KMS-11 (cell line): ENCODE measurements at regions not wholly inside any gene's neighbourhood (a gene's known extent, or its start where the extent isn't known, plus 50 kb on each side); places are given as distances from the start of the nearest gene placed in this dataset.

Experiments
- H2AFZ ChIP-seq: fragments of 200-600 bp; sonication (generic); 2 replicates; pipeline ENCODE4 v1.6.1; 2016; ENCODE audit warnings: antibody characterized with exemption, mixed run types, low read depth
- H3K27ac ChIP-seq: fragments of 200-600 bp; sonication (generic); 2 replicates; pipeline ENCODE4 v1.6.1; 2016; ENCODE audit warnings: mild to moderate bottlenecking, mixed run types
- H3K27me3 ChIP-seq: fragments of 200-600 bp; sonication (generic); 2 replicates; pipeline ENCODE4 v1.6.1; 2017; ENCODE audit warnings: mild to moderate bottlenecking, low read depth, mixed run types, moderate library complexity; ENCODE audit not compliant: insufficient read depth
- H3K36me3 ChIP-seq: fragments of 200-600 bp; sonication (generic); 2 replicates; pipeline ENCODE4 v1.6.1; 2017; ENCODE audit warnings: mild to moderate bottlenecking, mixed run types; ENCODE audit not compliant: insufficient read depth
- H3K4me1 ChIP-seq: fragments of 200-600 bp; sonication (generic); 2 replicates; pipeline ENCODE4 v1.6.1; 2016; ENCODE audit warnings: mild to moderate bottlenecking, low read depth, mixed run types; ENCODE audit not compliant: poor library complexity, severe bottlenecking
- H3K4me2 ChIP-seq: fragments of 200-600 bp; sonication (generic); 2 replicates; pipeline ENCODE4 v1.7.0; 2016; ENCODE audit warnings: mild to moderate bottlenecking, mixed run types
- H3K4me3 ChIP-seq: fragments of 200-600 bp; sonication (generic); IDR thresholded peaks from 2 replicates; pipeline ENCODE4 v1.6.1; 2017; ENCODE audit warnings: low read depth, low read length, mixed read lengths; ENCODE audit not compliant: insufficient read depth
- H3K79me2 ChIP-seq: fragments of 200-600 bp; sonication (generic); 2 replicates; pipeline ENCODE4 v1.6.1; 2016; ENCODE audit warnings: low read depth, mixed run types; ENCODE audit not compliant: insufficient read depth
- H3K9ac ChIP-seq: fragments of 200-600 bp; sonication (generic); 2 replicates; pipeline ENCODE4 v1.6.1; 2016; ENCODE audit warnings: mild to moderate bottlenecking, mixed run types
- H4K20me1 ChIP-seq: fragments of 200-600 bp; sonication (generic); 2 replicates; pipeline ENCODE4 v1.6.1; 2016; ENCODE audit warnings: mild to moderate bottlenecking, mixed run types; ENCODE audit not compliant: insufficient read depth
- TF ChIP-seq, protein P1 (sequence below): fragments of 200-600 bp; sonication (generic); conservative IDR thresholded peaks from 2 replicates; pipeline ENCODE4 v1.6.1; 2017; ENCODE audit warnings: low read depth, mild to moderate bottlenecking, antibody characterized with exemption, low read length, moderate library complexity, mixed read lengths

GRCh38 chr12:92462527-92462926, 240.3 kb upstream of the PLEKHG7 start:
- Histone ChIP-seq H3K4me1 (peaks cover 87% of the 10 kb centered on the region), H3K9ac (peak overlapping the region; percentile 42; the same call in 1 of the 2 replicates), H2AFZ (no peak overlapping the region)

DNA sequence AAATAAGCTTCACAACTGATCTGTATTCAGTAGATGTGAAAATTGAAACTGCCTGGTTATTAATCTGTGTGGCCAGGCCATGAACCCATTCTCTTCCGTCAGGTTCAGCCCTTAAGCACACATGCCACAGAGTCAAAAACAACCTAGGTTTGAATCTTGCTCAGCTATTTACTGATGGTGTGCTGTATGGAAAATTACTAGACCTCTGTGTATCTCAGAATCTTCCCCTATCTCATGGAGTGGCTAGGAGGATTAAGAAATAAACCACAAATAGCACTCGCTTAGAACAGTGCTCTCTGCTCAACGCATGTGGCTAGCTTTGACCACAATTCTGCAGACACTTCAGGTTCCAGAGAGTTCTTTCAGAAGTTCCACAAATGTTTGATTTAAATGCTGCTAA, 240.7 kb upstream of the PLEKHG7 start:
- no peaks in the 10 kb centered on the region for H3K36me3 ChIP-seq
- H3K9ac ChIP-seq, result peak overlapping the region; percentile 42
- H4K20me1 ChIP-seq, result no peaks in the 10 kb centered on the region
- no peaks in the 10 kb centered on the region for H3K27me3 ChIP-seq
- peak overlapping the region; percentile 59 for H2AFZ ChIP-seq
- H3K27ac ChIP-seq, result peak overlapping the region; percentile 89
- H3K4me1 ChIP-seq, result peaks cover 82% of the 10 kb centered on the region
- no peak overlapping the region for H3K4me3 ChIP-seq
- peak overlapping the region; percentile 70 for H3K4me2 ChIP-seq
- TF ChIP-seq, protein P1, sequence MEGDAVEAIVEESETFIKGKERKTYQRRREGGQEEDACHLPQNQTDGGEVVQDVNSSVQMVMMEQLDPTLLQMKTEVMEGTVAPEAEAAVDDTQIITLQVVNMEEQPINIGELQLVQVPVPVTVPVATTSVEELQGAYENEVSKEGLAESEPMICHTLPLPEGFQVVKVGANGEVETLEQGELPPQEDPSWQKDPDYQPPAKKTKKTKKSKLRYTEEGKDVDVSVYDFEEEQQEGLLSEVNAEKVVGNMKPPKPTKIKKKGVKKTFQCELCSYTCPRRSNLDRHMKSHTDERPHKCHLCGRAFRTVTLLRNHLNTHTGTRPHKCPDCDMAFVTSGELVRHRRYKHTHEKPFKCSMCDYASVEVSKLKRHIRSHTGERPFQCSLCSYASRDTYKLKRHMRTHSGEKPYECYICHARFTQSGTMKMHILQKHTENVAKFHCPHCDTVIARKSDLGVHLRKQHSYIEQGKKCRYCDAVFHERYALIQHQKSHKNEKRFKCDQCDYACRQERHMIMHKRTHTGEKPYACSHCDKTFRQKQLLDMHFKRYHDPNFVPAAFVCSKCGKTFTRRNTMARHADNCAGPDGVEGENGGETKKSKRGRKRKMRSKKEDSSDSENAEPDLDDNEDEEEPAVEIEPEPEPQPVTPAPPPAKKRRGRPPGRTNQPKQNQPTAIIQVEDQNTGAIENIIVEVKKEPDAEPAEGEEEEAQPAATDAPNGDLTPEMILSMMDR, result no peak
- H3K79me2 ChIP-seq, result no peaks in the 10 kb centered on the region

More at GRCh38 chr12:92462527-92462926, 240.3 kb upstream of the PLEKHG7 start:
- peak overlapping the region; percentile 40 for H3K4me2 ChIP-seq
- no peaks in the 10 kb centered on the region for H4K20me1 ChIP-seq
- TF ChIP-seq, protein P1, result no peak
- no peaks in the 10 kb centered on the region for H3K79me2 ChIP-seq
- H3K27ac ChIP-seq, result peak overlapping the region; percentile 89
- no peak overlapping the region for H3K4me3 ChIP-seq
- no peaks in the 10 kb centered on the region for H3K36me3 ChIP-seq
- H3K27me3 ChIP-seq, result no peaks in the 10 kb centered on the region

GRCh38 chr12:92459850-92460249, 242.9 kb upstream of the PLEKHG7 start:
- no peak overlapping the region for H3K4me3 ChIP-seq
- H2AFZ ChIP-seq, result no peak overlapping the region
- H3K4me1 ChIP-seq, result peaks cover 62% of the 10 kb centered on the region
- no peaks in the 10 kb centered on the region for H4K20me1 ChIP-seq
- peak overlapping the region; percentile 70; the same call in 1 of the 2 replicates for H3K4me2 ChIP-seq
- H3K79me2 ChIP-seq, result no peaks in the 10 kb centered on the region
- no peak overlapping the region; the same call in 1 of the 2 replicates for H3K27ac ChIP-seq
- TF ChIP-seq, protein P1, result no peak
- no peaks in the 10 kb centered on the region for H3K27me3 ChIP-seq
- H3K36me3 ChIP-seq, result no peaks in the 10 kb centered on the region
- H3K9ac ChIP-seq, result no peak overlapping the region

DNA sequence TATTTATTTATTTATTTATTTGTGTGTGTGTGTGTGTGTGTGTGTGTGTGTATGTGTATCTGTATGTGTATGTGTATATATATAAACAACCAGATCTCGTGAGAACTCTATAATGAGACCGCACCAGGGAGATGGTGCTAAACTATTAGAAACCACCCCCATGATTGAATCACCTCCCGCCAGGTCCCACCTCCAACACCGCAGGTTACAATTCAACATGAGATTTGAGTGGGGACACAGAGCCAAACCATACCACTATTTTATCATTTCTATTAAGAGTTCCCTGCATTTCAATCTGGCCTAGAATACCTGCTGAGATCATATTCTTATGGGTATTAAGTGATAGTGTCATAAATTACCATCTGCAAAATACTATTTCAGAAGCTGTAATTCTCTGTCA, 243.8 kb upstream of the PLEKHG7 start:
- H3K4me2 ChIP-seq, result no peak overlapping the region
- no peaks in the 10 kb centered on the region for H3K79me2 ChIP-seq
- TF ChIP-seq, protein P1, result no peak
- H3K4me1 ChIP-seq, result peaks cover 54% of the 10 kb centered on the region
- no peak overlapping the region for H2AFZ ChIP-seq
- no peak overlapping the region for H3K27ac ChIP-seq
- no peaks in the 10 kb centered on the region for H3K36me3 ChIP-seq
- H3K27me3 ChIP-seq, result no peaks in the 10 kb centered on the region
- no peak overlapping the region for H3K4me3 ChIP-seq
- H3K9ac ChIP-seq, result no peak overlapping the region
- no peaks in the 10 kb centered on the region for H4K20me1 ChIP-seq
